ENCODE measurements at regions not wholly inside any gene's neighbourhood (a gene's known extent, or its start where the extent isn't known, plus 50 kb on each side); places are given as distances from the start of the nearest gene placed in this dataset.

- TF ChIP-seq CTCF (IDR thresholded peaks at IDR 0.05 in 4 of 5, conservative IDR thresholded peaks at IDR 0.05 in 1 of 5) (no peak), POLR2A (IDR thresholded peaks at IDR 0.05) (no peak)
These were observed 393.0 kb upstream of the SLC35B3 start for GRCh38 chr6:8828376-8828775.

Data from gastrocnemius medialis (tissue), 4 donors.